Nephron progenitor cell (in vitro differentiated cells): ENCODE measurements at regions not wholly inside any gene's neighbourhood (a gene's known extent, or its start where the extent isn't known, plus 50 kb on each side); places are given as distances from the start of the nearest gene placed in this dataset.

Experiments
- DNase-seq: peaks from one replicate; pipeline ENCODE4 v3.0.0; 2021
- H3K27ac Mint-ChIP-seq: 2 replicates; pipeline ENCODE4 v1.8.0; 2021; ENCODE audit warnings: mild to moderate bottlenecking, moderate library complexity, mixed read lengths
- H3K27me3 Mint-ChIP-seq: 2 replicates; pipeline ENCODE4 v1.8.0; 2021; ENCODE audit warnings: mild to moderate bottlenecking, low read depth, mixed read lengths; ENCODE audit not compliant: poor library complexity
- H3K36me3 Mint-ChIP-seq: 2 replicates; pipeline ENCODE4 v1.8.0; 2021; ENCODE audit warnings: low read depth, mixed read lengths
- H3K4me1 Mint-ChIP-seq: 2 replicates; pipeline ENCODE4 v1.8.0; 2021; ENCODE audit warnings: mixed read lengths
- H3K4me3 Mint-ChIP-seq: 2 replicates; pipeline ENCODE4 v1.8.0; 2021; ENCODE audit warnings: mild to moderate bottlenecking, moderate library complexity, mixed read lengths
- H3K9me3 Mint-ChIP-seq: 2 replicates; pipeline ENCODE4 v1.8.0; 2021; ENCODE audit warnings: mild to moderate bottlenecking, moderate library complexity, mixed read lengths
- TF ChIP-seq, protein P1 (sequence below): fragments of 200-600 bp; sonication (generic); IDR thresholded peaks from 2 replicates; pipeline ENCODE4 v1.5.0; 2021; ENCODE audit warnings: antibody characterized with exemption

DNA sequence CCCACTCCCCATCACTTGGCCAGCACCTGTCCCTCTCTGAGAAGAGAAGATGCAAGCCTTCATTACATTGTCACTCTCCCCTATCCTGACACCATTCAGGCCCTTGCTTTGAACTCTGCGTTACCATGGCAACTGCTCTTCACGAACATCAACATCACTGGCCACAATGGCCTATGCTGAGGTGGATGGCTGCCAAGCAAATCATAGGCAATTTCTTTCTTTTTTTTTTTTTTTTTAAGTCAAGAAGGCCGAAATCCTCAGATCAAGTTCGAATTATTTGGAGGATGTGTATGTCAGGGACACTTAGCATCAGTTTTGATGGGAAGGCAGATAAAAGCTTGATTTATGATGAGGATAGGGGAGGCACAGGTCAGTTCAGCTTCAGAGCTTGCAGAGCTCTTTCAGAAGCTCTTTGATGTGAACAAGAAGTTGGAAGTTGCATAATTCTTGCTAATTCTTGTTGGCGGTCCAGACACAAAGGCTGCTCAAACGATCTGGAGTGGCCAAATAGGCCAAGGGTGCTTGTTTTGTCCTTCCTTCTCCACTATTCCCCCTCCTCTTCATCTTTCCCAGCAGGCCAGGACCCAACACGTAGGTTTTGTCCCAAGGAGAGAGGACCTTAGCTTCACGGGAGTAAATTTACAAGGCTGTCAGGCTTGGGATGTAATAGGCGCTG, 179.9 kb upstream of the NPVF start:
- no peaks in the 10 kb centered on the region for H3K9me3 Mint-ChIP-seq

DNA sequence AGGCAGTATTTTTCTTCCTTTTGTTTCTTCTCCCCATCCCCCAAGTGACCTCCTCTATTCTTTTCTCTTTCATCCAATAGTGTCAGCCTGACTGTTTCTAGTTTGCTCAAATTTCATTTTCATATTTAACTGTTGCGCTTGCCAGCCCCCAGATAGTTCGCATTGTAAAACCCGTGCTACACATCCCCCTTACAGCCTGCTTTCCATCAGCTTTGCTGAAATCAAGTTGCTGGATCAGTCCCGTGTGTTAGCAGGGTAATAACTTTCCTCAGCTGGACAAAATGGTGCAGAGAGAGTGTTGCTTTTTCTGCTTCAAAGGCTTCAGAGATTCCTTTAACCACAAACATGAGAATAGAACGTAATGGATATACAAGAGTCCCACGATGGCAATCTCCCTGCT, 180.6 kb upstream of the NPVF start:
- Mint-ChIP-seq H3K4me1 (peaks cover 92% of the 10 kb centered on the region), H3K36me3 (no peaks in the 10 kb centered on the region), H3K27me3 (no peaks in the 10 kb centered on the region), H3K9me3 (no peaks in the 10 kb centered on the region), H3K4me3 (peak overlapping the region; percentile 7), H3K27ac (peak overlapping the region; percentile 77)
- TF ChIP-seq, protein P1, sequence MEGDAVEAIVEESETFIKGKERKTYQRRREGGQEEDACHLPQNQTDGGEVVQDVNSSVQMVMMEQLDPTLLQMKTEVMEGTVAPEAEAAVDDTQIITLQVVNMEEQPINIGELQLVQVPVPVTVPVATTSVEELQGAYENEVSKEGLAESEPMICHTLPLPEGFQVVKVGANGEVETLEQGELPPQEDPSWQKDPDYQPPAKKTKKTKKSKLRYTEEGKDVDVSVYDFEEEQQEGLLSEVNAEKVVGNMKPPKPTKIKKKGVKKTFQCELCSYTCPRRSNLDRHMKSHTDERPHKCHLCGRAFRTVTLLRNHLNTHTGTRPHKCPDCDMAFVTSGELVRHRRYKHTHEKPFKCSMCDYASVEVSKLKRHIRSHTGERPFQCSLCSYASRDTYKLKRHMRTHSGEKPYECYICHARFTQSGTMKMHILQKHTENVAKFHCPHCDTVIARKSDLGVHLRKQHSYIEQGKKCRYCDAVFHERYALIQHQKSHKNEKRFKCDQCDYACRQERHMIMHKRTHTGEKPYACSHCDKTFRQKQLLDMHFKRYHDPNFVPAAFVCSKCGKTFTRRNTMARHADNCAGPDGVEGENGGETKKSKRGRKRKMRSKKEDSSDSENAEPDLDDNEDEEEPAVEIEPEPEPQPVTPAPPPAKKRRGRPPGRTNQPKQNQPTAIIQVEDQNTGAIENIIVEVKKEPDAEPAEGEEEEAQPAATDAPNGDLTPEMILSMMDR = no peak
- no peak for DNase-seq

More for the DNA sequence above, 179.9 kb upstream of the NPVF start:
- Mint-ChIP-seq H3K36me3 (no peaks in the 10 kb centered on the region), H3K4me3 (peak overlapping the region; percentile 7), H3K27me3 (no peaks in the 10 kb centered on the region), H3K4me1 (peaks cover 92% of the 10 kb centered on the region), H3K27ac (peak overlapping the region; percentile 77)
- DNase-seq = peak; percentile 28
- TF ChIP-seq, protein P1 = no peak

DNA sequence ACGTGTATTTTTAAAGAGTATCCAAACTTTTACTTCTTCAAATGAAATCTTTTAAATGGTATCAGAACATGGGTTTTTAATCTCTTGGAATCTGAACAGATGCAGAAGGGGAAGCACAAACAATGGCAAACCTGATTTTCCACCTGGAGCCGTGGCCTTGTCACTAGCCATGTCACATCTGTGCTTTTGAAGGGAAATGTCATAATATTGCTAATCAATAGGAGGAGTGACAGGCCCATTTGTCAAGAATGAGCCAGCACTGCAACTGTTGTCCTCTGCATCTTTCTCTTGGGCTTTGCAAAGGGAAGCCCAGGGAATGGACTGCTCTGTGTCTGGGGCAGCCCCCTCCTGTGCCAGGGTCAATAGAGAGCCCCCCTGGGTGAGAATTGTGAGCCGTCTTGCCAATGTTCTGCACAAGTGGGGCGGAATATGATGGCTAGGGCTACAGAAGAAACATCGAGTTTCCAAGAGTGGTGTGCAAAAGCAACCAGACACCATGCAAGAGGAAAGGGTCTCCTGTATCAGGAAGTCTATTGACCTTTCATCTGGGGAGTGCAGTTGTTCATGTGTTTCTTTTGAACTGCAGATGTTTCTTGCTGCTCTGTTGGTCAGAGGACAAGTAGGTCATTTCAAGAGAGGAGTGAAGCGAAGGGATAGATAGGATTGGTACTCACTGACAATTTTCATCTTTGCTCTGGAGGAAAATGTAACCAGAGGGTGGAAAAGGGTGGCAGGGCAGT, 181.8 kb upstream of the NPVF start:
- Mint-ChIP-seq H3K4me3 (peak overlapping the region; percentile 14), H3K27ac (peak overlapping the region; percentile 89), H3K36me3 (no peaks in the 10 kb centered on the region), H3K4me1 (peaks cover 81% of the 10 kb centered on the region), H3K27me3 (no peaks in the 10 kb centered on the region), H3K9me3 (no peaks in the 10 kb centered on the region)
- no peak for DNase-seq
- TF ChIP-seq, protein P1 = no peak

DNA sequence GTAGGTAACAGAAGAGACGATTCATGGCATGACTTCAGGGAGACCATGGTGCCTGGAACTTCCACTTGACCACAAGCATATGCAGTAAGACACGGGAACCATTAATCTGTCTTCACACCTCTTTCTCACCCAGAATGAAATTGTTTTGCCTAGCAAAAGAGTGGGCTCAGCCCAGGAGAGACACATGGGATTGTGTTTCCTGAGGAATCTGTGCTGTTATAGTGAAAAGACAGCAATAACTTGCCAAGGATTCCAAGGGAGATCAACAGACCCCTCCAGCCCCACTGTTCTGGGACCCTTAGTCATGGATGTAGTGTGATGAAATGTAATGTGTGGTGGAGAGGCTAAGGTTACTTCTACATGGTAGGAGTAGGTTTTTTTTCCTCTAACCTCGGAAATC, 192.5 kb upstream of the NPVF start:
- peaks cover 27% of the 10 kb centered on the region for H3K4me1 Mint-ChIP-seq
- H3K4me3 Mint-ChIP-seq = no peak overlapping the region
- H3K9me3 Mint-ChIP-seq = no peaks in the 10 kb centered on the region
- TF ChIP-seq, protein P1 = no peak
- H3K36me3 Mint-ChIP-seq = no peaks in the 10 kb centered on the region
- no peak overlapping the region for H3K27ac Mint-ChIP-seq
- no peak for DNase-seq
- peaks cover 7% of the 10 kb centered on the region for H3K27me3 Mint-ChIP-seq

DNA sequence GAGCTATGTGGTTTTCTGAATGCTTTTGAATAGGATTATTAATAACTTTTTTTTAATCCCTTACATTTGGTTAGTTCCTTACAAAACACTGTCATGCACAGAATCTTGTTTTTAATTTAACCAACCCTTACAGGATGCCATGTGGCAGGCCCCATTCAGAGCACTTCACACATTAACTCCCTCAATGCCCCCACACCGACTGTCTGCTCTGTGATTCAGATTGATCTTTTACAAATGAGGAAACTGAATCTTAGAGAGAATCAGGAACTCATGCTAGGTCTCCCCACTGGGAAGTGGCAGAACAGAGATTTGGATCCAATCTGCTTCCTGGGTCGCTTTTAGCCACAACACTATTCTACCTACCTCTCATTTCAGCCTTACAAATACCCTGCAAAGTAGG, 195.8 kb upstream of the NPVF start:
- Mint-ChIP-seq H3K36me3 (no peaks in the 10 kb centered on the region), H3K4me3 (no peak overlapping the region), H3K27me3 (peaks cover 7% of the 10 kb centered on the region), H3K4me1 (peaks cover 38% of the 10 kb centered on the region), H3K27ac (no peak overlapping the region), H3K9me3 (no peaks in the 10 kb centered on the region)
- TF ChIP-seq, protein P1 = no peak
- DNase-seq = no peak
